Karpas-422 (cell line): ENCODE measurements at regions not wholly inside any gene's neighbourhood (a gene's known extent, or its start where the extent isn't known, plus 50 kb on each side); places are given as distances from the start of the nearest gene placed in this dataset.

Source experiments
- DNase-seq: peaks from one replicate; pipeline ENCODE4 v3.0.0-alpha.2; 2015
- H2AFZ ChIP-seq: fragments of 200-600 bp; sonication (generic); 2 replicates; pipeline ENCODE4 v1.6.1; 2014; ENCODE audit warnings: antibody characterized with exemption, low read length, mixed read lengths
- H3K27ac ChIP-seq: fragments of 200-600 bp; sonication (generic); 2 replicates; pipeline ENCODE4 v1.5.1; 2014; ENCODE audit warnings: mild to moderate bottlenecking, low read length, moderate library complexity
- H3K27me3 ChIP-seq: fragments of 200-600 bp; sonication (generic); 2 replicates; pipeline ENCODE4 v1.6.1; 2014; ENCODE audit warnings: low read length, mixed read lengths
- H3K36me3 ChIP-seq: fragments of 200-600 bp; sonication (generic); 2 replicates; pipeline ENCODE4 v1.6.1; 2014; ENCODE audit warnings: low read length, mixed read lengths; ENCODE audit not compliant: insufficient read depth
- H3K4me1 ChIP-seq: fragments of 200-600 bp; sonication (generic); 2 replicates; pipeline ENCODE4 v1.6.1; 2014; ENCODE audit warnings: mild to moderate bottlenecking, low read length, mixed read lengths
- H3K4me2 ChIP-seq: fragments of 200-600 bp; sonication (generic); 2 replicates; pipeline ENCODE4 v1.6.1; 2014; ENCODE audit warnings: low read length, low read depth, mild to moderate bottlenecking; ENCODE audit not compliant: poor library complexity, severe bottlenecking
- H3K4me3 ChIP-seq: fragments of 200-600 bp; sonication (generic); 2 replicates; pipeline ENCODE4 v1.5.1; 2014; ENCODE audit warnings: mild to moderate bottlenecking, antibody characterized with exemption, low read length, mixed read lengths
- H3K79me2 ChIP-seq: fragments of 200-600 bp; sonication (generic); 2 replicates; pipeline ENCODE4 v1.6.1; 2014; ENCODE audit warnings: mild to moderate bottlenecking, low read length, mixed read lengths
- H3K9ac ChIP-seq: fragments of 200-600 bp; sonication (generic); 2 replicates; pipeline ENCODE4 v1.6.0; 2014; ENCODE audit warnings: low read length
- H3K9me2 ChIP-seq: fragments of 200-600 bp; sonication (generic), shearing (Covaris generic); replicated peaks from 2 replicates; pipeline ENCODE4 v1.6.0; 2014; ENCODE audit warnings: mild to moderate bottlenecking, low read length, moderate library complexity; ENCODE audit not compliant: insufficient read depth
- H3K9me3 ChIP-seq: fragments of 300-700, 200-600 bp; sonication (generic); 2 replicates; pipeline ENCODE4 v1.6.1; 2014; ENCODE audit warnings: low read length, mixed read lengths
- H4K20me1 ChIP-seq: fragments of 200-600 bp; sonication (generic); 2 replicates; pipeline ENCODE4 v1.6.1; 2014; ENCODE audit warnings: mild to moderate bottlenecking, antibody characterized with exemption, low read length, low read depth; ENCODE audit not compliant: insufficient read depth

GRCh38 chr18:22796113-22796512 lies 137.0 kb upstream of the RBBP8 start:
- no peak overlapping the region for H3K4me3 ChIP-seq
- no peaks in the 10 kb centered on the region for H3K36me3 ChIP-seq
- H3K9me2 ChIP-seq: no peaks in the 10 kb centered on the region
- H3K9me3 ChIP-seq: no peaks in the 10 kb centered on the region
- no peak overlapping the region for H3K4me2 ChIP-seq
- no peaks in the 10 kb centered on the region for H3K79me2 ChIP-seq
- no peak overlapping the region for H3K27ac ChIP-seq
- H3K4me1 ChIP-seq: peaks cover 7% of the 10 kb centered on the region
- H3K27me3 ChIP-seq: no peaks in the 10 kb centered on the region
- no peak overlapping the region for H2AFZ ChIP-seq
- no peak for DNase-seq
- no peaks in the 10 kb centered on the region for H4K20me1 ChIP-seq
- no peak overlapping the region for H3K9ac ChIP-seq

- Histone ChIP-seq H3K36me3 (no peaks in the 10 kb centered on the region), H4K20me1 (no peaks in the 10 kb centered on the region), H3K9ac (no peak overlapping the region), H3K27ac (no peak overlapping the region), H3K4me2 (no peak overlapping the region), H3K4me3 (no peak overlapping the region), H3K27me3 (no peaks in the 10 kb centered on the region), H2AFZ (no peak overlapping the region), H3K9me3 (no peaks in the 10 kb centered on the region), H3K79me2 (no peaks in the 10 kb centered on the region), H3K4me1 (peaks cover 7% of the 10 kb centered on the region), H3K9me2 (no peaks in the 10 kb centered on the region)
- no peak for DNase-seq
These were observed 132.6 kb upstream of the RBBP8 start for GRCh38 chr18:22800551-22800951.

- H3K4me1 ChIP-seq: no peaks in the 10 kb centered on the region
- H3K9me2 ChIP-seq: no peaks in the 10 kb centered on the region
- H3K27me3 ChIP-seq: no peaks in the 10 kb centered on the region
- H3K36me3 ChIP-seq: no peaks in the 10 kb centered on the region
- no peak overlapping the region for H2AFZ ChIP-seq
- H3K9me3 ChIP-seq: no peaks in the 10 kb centered on the region
- no peak overlapping the region for H3K9ac ChIP-seq
- no peaks in the 10 kb centered on the region for H3K79me2 ChIP-seq
- no peaks in the 10 kb centered on the region for H4K20me1 ChIP-seq
- no peak overlapping the region for H3K4me2 ChIP-seq
- H3K27ac ChIP-seq: no peak overlapping the region
- peak; percentile 59 for DNase-seq
- H3K4me3 ChIP-seq: no peak overlapping the region
These were observed 119.3 kb upstream of the RBBP8 start for GRCh38 chr18:22813648-22814328.

- Histone ChIP-seq H3K36me3 (no peaks in the 10 kb centered on the region), H3K79me2 (no peaks in the 10 kb centered on the region), H4K20me1 (no peaks in the 10 kb centered on the region), H3K27me3 (no peaks in the 10 kb centered on the region), H3K4me1 (no peaks in the 10 kb centered on the region), H3K9me3 (no peaks in the 10 kb centered on the region), H3K9me2 (no peaks in the 10 kb centered on the region), H3K4me3 (no peak overlapping the region), H3K9ac (no peak overlapping the region), H2AFZ (no peak overlapping the region), H3K27ac (no peak overlapping the region), H3K4me2 (no peak overlapping the region)
- DNase-seq: no peak
These were observed 118.8 kb upstream of the RBBP8 start for GRCh38 chr18:22814329-22814703.

- H4K20me1 ChIP-seq: no peaks in the 10 kb centered on the region
- H3K4me2 ChIP-seq: no peak overlapping the region
- no peak overlapping the region for H3K4me3 ChIP-seq
- no peak overlapping the region for H3K9ac ChIP-seq
- H3K4me1 ChIP-seq: no peaks in the 10 kb centered on the region
- H2AFZ ChIP-seq: no peak overlapping the region
- no peaks in the 10 kb centered on the region for H3K27me3 ChIP-seq
- H3K36me3 ChIP-seq: no peaks in the 10 kb centered on the region
- no peak for DNase-seq
- H3K9me3 ChIP-seq: no peaks in the 10 kb centered on the region
- no peaks in the 10 kb centered on the region for H3K9me2 ChIP-seq
- no peaks in the 10 kb centered on the region for H3K79me2 ChIP-seq
- no peak overlapping the region for H3K27ac ChIP-seq
These were observed 116.6 kb upstream of the RBBP8 start for GRCh38 chr18:22816266-22817176.

GRCh38 chr18:22817844-22818243 lies 115.3 kb upstream of the RBBP8 start:
- Histone ChIP-seq H3K4me2 (no peak overlapping the region), H3K4me1 (no peaks in the 10 kb centered on the region), H3K9me3 (no peaks in the 10 kb centered on the region), H2AFZ (no peak overlapping the region), H3K27ac (no peak overlapping the region), H3K9me2 (no peaks in the 10 kb centered on the region), H3K79me2 (no peaks in the 10 kb centered on the region), H3K27me3 (no peaks in the 10 kb centered on the region), H4K20me1 (no peaks in the 10 kb centered on the region), H3K4me3 (no peak overlapping the region), H3K9ac (no peak overlapping the region), H3K36me3 (no peaks in the 10 kb centered on the region)
- DNase-seq: no peak

GRCh38 chr18:22822024-22822423 lies 111.1 kb upstream of the RBBP8 start:
- Histone ChIP-seq H3K9me2 (no peaks in the 10 kb centered on the region), H3K4me3 (no peak overlapping the region), H3K4me1 (no peaks in the 10 kb centered on the region), H4K20me1 (no peaks in the 10 kb centered on the region), H3K9ac (no peak overlapping the region), H3K27me3 (no peaks in the 10 kb centered on the region), H3K4me2 (no peak overlapping the region), H3K9me3 (no peaks in the 10 kb centered on the region), H3K27ac (no peak overlapping the region), H3K79me2 (no peaks in the 10 kb centered on the region), H3K36me3 (no peaks in the 10 kb centered on the region), H2AFZ (no peak overlapping the region)
- no peak for DNase-seq

- no peak for DNase-seq
- Histone ChIP-seq H3K27me3 (no peaks in the 10 kb centered on the region), H3K4me3 (no peak overlapping the region), H3K79me2 (no peaks in the 10 kb centered on the region), H3K9me2 (no peaks in the 10 kb centered on the region), H4K20me1 (no peaks in the 10 kb centered on the region), H3K27ac (no peak overlapping the region), H3K4me2 (no peak overlapping the region), H3K9me3 (no peaks in the 10 kb centered on the region), H3K4me1 (no peaks in the 10 kb centered on the region), H3K36me3 (no peaks in the 10 kb centered on the region), H3K9ac (no peak overlapping the region), H2AFZ (no peak overlapping the region)
These were observed 110.2 kb upstream of the RBBP8 start for GRCh38 chr18:22822841-22823508.
